ENCODE measurements at regions not wholly inside any gene's neighbourhood (a gene's known extent, or its start where the extent isn't known, plus 50 kb on each side); places are given as distances from the start of the nearest gene placed in this dataset.

GRCh38 chr3:66693461-66694031 lies 192.7 kb upstream of the LRIG1 start:
- peak; percentile 70 for DNase-seq

GRCh38 chr3:66702126-66702525 lies 201.3 kb upstream of the LRIG1 start:
- no peak for DNase-seq

- DNase-seq: no peak
These were observed 202.7 kb upstream of the LRIG1 start for GRCh38 chr3:66703501-66703900.

DNA sequence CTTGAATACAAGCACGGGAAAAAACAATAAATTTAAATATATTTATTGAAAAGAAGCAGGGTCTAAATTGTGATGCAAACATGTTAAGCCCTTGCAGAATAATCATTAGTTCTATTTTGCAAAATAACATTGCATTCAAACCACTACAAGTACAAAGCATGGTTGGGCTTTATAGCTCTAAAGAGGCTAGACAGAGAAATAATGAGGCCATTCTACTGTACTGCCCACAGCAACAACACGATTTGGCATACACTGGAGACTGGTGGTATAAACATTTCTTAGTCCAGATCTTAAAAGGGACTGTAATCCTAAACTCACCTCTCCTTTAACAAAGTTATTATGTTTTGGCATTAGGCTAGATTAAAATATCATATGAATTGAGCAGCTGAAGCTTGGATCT lies 204.3 kb upstream of the LRIG1 start:
- DNase-seq: no peak

DNA sequence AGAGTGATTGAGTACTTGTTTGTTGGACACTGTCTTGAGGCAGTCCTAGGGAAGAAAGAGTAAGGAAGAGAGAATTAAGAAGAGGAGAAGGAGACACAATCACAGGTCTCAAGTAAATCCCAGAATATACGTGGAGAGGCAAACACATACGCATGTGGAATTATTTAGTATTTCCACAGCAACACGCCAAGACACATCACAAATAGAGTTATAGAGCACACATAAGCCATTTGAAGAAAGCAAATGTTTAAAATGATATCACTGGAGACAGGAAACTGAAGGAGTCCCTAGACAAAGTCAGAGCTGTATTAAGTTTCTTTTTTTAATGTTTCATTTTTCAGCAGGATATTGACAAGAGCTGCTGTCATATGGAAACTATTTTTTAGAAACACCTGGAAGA lies 206.1 kb upstream of the LRIG1 start:
- DNase-seq: no peak

- no peak for DNase-seq
These were observed 208.7 kb upstream of the LRIG1 start for GRCh38 chr3:66709532-66709931.

DNA sequence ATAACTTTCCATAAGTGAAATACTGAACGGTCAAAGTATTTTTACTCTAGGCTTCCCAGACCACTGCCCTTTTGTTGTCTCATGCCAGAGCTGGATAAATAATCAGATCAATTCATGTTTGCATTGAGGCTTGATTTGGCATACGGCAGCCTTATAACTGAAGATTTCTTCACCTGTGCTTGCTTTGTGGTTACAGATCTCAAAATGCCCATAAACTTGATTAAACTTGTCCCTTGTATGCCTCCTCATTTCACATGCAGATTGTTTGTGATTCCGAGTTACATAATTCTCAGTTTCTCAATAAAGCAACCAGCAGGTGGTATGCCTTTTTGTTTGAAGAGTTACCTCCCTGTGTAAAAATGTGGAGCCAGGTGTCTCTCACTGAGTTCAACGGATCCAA lies 211.4 kb upstream of the LRIG1 start:
- no peak for DNase-seq

GRCh38 chr3:66713921-66714320 lies 213.1 kb upstream of the LRIG1 start:
- DNase-seq: no peak

- no peak for DNase-seq
These were observed 215.0 kb upstream of the LRIG1 start for GRCh38 chr3:66715806-66716205.

DNA sequence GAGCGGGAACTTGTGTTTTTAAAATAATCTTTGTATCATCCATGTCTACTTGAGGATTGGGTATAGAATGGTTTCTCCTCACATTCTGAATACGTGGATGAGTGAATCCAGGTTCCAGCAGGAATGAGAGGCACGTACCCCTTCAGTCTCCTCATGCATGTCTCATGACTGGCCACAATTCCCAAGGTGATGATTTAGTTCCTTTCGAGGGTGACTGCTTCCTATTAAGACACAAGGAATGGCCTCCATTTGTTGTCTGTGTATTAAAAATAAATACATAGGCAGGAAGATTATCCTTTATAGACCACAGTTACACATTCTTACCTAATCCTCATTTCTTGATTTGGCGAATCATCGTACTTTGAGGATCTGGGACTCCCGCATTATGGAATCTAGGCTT lies 217.0 kb upstream of the LRIG1 start:
- DNase-seq: no peak

DNA sequence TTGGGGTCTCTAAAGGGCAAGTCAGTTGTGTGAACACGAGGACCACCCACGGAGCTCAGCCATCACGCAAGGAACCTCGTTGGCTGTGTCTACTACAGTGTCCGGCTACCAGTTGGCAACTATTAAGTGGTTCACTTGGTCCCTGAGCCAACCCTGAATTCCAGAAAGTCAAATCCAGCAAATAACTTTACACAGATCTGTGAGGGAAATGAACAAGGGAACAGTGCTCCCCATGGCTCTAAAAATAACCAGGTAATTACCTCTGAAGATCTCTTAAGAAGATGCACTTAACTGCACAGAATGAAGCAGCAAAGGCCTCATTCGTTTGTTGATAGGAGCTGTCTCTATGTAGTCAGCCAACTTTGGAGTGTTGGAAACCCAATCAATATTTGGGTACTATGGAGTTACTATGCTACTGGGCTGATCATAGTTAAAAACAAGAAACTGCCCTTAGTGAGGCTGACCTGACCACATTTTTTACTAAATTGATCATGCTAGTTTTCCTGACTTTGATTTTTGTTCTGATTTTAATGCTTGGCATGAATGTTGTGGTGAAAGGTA lies 219.1 kb upstream of the LRIG1 start:
- no peak for DNase-seq

DNA sequence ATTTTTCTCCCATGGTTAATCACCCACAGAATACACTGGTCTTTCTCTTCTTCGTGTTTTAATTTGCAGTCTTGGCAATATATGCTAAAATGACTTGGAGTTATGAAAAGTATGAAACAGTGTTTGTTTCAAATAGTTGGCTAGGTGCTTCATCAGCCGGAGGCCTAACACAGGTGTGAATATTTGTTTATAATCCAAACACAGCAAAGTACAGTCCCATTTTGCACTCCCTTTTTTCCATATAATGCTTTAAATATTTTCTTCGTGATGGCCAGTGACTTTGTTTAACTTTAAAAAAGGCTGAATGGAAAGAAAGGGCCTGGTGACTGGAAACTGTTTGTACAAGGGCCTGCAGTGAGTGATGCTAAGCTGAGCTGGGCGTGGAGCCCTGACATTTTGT lies 219.7 kb upstream of the LRIG1 start:
- DNase-seq: no peak

GRCh38 chr3:66722675-66723074 lies 221.9 kb upstream of the LRIG1 start:
- DNase-seq: no peak

GRCh38 chr3:66723231-66723630 lies 222.4 kb upstream of the LRIG1 start:
- DNase-seq: no peak

- DNase-seq: no peak
These were observed 229.0 kb upstream of the LRIG1 start for GRCh38 chr3:66729687-66730393.

GRCh38 chr3:66738625-66739365 lies 238.0 kb upstream of the LRIG1 start:
- DNase-seq: no peak

DNA sequence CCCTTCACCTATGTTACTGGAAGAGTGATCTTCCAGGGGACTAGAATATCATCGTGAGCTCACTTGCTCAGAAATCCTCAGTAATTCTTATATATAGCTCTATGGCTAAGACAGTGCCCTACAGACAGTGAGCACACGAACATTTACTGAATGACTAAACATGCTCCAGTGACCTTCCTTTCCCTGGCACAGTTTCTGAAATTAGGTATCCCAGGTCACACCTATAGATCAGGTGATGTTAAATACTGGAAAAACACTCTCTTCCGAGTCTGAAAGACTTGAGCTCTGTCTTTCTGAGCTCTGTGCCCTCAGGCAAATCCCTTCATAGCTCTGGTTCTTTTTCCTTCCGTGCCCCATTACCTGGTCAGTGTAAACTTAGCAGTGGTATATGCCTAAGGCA lies 239.4 kb upstream of the LRIG1 start:
- DNase-seq: no peak

DNA sequence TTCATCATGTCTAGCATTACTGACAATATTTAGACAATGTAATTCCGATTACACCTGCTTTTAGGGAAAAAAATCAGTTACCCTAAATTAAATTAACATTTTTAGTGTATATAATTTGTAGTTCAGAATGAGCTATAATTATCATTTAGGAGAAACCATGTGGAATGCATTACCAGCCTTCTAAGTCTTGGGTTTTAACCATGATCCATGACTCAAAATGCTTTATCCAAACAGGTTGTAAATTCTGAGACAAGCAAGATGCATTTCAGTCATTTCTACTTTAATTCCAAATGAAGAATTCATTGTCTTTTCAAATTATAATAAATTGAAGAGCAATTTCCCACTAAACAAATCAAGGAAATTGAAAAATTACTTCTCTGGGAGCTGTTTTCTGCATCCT lies 243.7 kb upstream of the LRIG1 start:
- no peak for DNase-seq

DNA sequence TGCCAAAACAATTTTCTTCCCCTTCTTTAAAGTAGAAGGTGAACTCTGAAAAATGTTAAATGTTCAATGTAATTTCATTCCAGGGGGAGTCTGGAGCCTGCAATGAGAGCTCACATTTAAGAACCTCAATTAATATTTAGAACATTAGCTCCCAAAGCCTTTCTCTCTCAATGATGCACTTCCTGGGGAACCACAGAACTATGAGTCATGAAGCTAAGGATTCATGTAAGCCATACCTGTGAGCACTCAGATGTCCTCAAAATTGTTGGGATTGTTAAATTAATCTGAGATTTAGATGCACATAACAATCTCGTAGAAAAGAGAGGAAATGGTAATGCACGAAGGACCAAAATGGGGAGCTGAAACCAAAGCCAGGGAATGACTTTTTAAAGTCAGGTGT lies 244.2 kb upstream of the LRIG1 start:
- DNase-seq: no peak

- no peak for DNase-seq
These were observed 246.4 kb upstream of the LRIG1 start for GRCh38 chr3:66747261-66747660.

DNA sequence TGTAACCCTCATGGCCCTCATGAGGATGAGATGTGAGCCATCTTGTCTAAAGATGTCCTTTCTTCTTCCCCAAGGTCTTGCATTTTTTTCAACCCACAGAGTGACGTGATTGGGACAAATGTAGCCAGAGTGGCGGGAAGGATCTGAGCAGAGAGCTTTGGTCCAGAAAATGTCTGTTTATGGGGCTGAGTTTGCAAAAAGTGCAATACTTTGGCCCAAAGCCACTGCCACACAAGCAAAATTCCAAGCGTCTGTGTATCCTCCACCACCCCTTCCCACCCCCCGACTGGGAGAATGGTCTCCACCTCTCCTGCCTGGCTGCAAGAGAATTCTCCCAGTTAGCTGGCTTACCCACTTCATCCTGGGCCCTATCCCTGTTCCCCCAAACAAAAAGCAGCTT lies 246.9 kb upstream of the LRIG1 start:
- DNase-seq: no peak

- peak; percentile 0 for DNase-seq
These were observed 247.5 kb upstream of the LRIG1 start for GRCh38 chr3:66748175-66748876.

DNA sequence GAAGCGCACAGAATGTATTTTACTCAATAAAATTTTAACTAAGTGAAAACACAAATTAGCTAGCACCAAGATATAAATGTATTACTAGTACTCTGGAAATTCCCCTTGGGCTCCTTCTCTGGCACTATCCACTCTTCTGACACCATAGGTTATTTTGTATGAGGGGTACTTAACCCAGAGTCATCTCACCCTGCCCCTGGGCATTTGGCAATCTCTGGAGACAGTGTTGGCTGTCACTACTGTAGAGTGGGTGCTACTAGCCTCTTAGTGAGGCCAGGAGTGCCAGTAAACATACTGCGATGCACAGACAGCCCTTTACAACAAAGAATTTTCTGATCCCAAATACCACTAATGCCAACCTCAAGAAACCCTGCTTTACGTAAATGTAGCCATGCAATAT lies 246.3 kb upstream of the KBTBD8 start:
- no peak for DNase-seq

DNA sequence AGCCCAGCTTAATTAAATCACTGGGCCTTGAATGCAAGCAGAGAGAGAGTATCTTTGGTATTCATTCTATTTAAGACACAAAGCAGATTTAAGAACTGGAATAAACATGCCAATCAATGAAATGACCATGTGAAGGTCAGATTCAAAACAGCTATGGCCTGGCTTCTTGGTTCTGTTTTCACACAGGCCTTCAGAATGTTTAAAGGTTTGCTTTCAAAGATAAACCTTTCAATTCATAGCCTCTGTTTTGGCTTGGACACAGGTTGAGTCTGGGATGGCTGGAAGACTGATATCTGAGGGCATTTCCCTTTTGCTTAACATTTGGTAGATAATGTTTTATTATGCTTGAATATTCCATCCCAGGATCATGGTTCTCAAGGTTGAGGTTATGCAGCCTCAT lies 244.4 kb upstream of the KBTBD8 start:
- no peak for DNase-seq
